Stimulated activated CD4-positive, alpha-beta T cell treated with anti-CD3 and anti-CD28 coated beads, Interleukin-2, amount 100 ng/mL, for 48 hours (primary cell): ENCODE measurements at regions not wholly inside any gene's neighbourhood (a gene's known extent, or its start where the extent isn't known, plus 50 kb on each side); places are given as distances from the start of the nearest gene placed in this dataset.
"Not testable (repeated sequence)": the region's sequence is repeated elsewhere in the genome, so short reads cannot be mapped to it uniquely, and the experiment has no call there.

Source experiments
- DNase-seq, 2 donors: peaks; one replicate each; pipeline ENCODE4 v3.0.0-alpha.2; 2020

DNA sequence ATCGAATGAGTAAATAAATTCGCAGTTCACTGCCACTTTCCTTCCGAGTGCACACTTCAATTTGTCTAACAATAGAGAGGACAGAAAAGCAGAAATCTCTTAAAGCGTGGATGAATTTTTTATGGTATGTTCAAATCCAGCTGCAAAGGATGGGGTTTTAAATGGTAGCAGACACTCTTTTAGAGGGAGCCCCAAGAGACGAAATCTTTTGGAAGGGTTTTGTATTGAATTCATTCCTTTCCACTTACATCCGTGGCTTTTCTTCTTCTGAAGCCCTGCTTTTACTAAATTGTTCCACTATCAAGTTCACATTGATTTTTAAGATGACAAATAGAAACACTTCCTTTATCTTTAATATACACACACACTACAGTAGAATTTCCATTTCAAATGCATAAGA lies 680.7 kb downstream of the NR4A2 start:
- no peak for DNase-seq

DNA sequence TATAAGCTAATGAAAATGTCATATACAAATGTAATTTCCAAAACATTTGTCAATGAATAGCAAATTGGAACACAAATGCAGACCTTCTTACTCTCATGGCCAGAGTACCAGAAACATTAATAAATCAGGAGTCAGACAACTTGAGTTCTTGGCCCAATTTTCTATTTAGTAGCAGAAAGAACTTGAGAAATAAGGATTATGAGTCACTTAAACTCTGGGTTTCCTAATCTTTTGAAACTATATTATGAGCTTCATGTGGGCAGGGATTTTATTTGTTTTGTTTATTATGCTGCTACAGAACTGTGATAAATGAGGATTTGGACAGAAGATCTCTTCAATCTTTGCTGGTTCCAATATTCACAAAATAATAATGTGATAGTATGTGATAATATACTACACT lies 686.7 kb downstream of the NR4A2 start:
- DNase-seq = no peak

DNA sequence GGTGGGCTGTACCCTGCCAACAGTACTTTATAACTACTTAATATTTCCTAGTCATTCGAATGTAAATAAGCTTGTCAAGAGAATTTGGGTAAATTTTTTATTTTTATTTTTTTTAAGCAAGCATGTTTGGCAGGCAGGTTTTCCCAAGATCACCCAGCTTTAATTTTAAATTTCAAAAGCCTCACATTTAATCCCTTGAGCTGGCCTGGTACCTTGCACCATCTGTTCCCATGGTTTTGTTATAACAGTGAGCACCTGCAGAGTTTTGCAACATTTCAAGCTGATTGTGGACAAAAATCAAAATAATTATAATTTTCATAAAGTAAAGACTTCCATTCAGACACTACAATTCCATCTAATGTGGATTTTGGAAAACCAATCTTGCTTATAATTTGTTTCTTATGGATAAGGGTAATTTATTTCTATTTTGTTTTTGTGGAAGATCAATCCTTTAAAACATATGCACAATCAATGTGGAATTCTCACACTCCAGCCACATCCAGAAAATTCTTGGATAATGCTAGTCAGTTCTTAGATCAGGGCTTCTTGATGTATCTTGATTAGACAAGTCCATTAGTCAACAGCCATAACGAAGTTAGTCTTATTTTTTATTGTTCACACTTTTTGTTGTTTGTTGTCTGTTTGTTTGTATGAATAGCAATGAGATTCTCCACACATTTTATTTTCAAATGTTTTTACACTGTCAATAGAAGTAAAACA lies 689.3 kb downstream of the NR4A2 start:
- no peak for DNase-seq

DNA sequence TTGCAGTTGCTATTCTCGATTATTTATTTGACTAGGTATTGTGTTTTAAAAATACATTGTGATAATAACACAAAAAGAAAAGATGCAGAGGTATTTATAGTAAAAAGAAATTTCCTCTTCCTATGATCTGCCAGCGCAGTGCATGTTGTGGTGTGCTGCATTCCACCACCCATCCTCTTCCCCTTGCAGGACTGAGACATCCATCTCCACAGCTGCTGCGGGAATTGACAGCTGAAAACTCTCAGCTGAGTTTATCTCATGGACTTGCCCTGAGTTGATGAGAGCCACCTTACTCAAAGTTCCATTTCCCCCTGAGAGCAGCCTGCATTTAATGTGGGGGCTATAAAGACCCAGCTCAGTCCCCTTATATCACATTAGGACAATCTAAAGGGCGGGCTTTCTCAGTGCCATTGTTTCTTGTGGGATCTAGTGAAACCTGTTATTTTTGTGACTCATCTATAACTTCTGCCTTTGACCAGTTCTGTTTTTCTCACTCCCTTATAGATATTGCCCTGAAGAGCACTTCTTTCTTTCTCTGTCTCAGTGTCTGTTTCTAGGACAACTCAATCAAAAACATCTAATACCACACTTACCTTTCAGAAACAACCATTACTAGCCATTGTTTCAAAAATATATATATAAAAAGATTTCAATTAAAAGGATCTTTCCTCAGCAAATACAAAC lies 698.5 kb downstream of the NR4A2 start:
- no peak for DNase-seq

DNA sequence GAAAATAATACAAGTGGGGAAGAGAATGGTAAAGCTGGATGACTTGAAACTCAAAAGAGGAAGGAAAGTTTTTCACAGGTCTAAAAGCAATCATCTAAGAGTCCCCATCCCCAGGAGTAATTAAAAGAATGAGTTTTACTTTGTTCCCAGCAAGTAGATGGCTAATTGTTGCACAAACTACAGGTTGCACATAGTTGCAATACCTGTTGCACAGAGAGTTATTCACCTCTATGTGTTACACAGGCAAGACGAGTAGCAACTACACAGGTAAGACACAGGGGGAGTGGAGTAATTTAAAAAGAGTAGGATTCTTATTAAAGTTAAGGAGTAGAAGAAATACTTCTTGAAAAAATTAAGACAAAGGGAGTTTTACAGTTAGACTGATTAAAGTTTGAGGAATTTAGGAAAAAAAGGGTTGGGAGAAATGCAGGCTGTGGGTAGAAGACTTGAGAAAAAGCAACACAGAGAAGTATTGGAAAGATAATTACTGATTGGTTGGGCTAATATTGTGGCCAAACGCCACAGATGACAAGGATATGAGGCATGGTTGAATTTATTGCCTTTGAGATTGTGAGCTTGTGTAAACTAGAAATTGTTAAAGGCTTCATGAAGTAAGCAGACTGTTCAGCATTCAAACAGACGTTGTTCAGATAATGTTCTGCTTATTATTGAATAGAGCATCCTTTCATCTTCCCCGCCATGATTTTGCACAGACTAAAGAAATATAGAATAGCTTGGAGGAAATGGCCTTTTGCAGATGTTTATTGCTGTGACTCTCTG lies 699.3 kb downstream of the NR4A2 start:
- no peak for DNase-seq

DNA sequence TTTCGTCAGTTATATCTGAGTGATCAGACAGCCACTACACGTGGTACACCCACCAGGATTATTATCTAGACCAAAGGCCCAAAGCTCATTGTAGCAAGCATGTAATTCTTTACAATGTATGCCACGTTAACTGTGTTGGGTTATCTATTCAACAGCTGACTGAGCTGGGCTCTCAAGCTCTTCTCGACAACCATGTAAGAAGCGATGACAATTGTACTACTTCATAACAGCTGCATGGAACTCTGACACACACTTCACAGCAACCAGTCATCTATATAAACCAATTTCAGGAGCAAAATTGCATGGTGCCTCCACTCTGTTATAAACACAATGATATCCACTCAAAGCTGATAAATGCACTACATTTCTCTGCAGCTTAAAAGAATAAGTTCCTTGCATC lies 701.8 kb downstream of the NR4A2 start:
- DNase-seq = no peak

DNA sequence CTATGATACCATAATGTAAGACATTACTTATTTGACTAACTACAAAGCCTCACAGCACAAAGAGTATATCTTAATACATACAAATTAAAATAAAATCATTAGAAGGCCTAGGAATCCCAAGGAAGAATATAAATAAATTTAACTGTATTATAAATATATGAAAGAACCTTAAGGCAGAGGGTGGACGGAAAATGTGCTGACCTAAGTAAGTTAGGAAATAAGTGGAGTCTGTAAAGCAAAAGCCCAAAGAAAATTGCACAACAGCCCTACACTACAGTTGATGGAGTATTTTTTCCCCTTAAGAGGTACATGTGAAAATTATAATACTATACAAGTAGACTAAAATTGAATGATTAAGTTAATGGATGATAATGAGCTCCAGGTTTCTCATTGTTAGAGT lies 710.1 kb downstream of the NR4A2 start:
- no peak for DNase-seq

DNA sequence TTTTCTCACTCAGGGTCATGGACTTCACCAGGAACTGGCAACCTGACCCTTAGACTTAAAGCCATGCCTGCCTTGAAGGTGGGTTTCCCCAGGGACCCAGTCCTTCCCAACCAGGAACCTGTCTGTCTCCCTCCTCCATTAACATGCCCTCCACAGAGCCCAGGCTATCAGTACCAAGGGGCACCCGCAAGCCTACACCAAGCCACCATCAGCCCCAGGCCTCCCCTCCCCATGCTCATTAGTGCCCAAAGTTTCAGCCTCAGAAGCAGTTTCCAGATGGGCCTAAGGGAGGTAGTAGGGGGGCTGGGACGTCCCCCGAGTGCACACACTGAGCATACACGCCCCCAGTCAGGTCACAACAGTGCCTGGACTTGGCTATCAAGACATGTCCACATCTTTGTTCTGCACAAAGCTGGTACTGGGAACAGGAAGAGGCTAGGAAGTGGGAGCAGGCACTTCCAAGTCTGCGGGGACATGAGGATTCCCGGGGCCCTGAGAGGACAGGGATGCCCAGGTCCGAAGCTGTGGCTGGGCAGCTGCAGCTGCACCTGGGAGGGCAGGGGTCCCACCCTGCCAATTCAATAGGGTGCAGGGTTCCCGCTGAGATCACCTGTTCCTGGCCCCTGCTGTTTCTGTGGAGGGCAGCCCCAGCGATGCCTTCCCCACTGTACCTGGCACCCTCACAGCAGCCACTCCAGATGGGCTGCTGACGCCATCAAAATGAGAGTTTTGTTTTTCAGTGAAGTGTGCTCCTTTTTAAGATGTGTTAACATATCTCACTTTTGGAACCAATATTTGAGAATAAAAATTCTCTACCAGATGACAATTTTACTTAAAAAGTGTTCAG lies 731.4 kb downstream of the NR4A2 start:
- no peak for DNase-seq

DNA sequence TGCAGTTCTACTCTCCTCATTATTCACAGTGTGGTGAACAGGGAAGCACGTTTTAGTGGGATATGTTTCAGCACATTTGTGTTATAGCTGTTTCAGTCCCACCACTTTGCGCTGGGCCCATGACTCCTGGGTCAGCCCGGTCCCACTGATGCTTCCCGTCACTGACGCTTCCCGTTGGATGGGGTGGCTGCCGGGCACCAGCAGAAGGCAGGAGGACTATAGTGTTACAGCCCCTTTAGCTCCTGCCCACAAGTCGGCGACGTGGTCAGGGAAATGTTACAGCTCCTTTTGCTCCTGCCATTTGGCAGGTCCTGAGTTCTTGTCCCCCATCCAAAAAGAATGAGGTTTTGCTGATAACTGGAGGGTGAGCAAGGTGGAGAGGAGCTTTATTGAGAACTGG lies 732.2 kb downstream of the NR4A2 start:
- no peak for DNase-seq

DNA sequence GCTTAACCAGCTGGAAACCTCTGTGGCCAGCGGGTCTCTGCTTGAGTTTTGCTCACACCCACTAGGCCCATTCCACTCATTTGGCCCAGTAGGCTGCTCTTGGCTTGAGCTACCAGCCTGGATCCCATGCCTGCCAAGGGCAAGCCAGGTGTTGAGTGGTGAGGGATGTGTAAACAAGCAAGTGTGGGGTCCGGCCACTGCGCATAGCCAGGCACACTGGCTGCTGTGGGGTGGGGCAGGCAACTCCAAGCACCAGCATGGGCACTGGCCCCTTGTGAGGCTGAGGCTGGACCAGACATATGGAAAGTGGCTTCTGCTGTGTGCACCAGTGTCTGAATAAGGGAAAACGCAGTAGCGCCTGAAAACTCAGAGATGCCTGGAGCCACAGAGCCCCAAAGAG lies 732.7 kb downstream of the NR4A2 start:
- DNase-seq = no peak

DNA sequence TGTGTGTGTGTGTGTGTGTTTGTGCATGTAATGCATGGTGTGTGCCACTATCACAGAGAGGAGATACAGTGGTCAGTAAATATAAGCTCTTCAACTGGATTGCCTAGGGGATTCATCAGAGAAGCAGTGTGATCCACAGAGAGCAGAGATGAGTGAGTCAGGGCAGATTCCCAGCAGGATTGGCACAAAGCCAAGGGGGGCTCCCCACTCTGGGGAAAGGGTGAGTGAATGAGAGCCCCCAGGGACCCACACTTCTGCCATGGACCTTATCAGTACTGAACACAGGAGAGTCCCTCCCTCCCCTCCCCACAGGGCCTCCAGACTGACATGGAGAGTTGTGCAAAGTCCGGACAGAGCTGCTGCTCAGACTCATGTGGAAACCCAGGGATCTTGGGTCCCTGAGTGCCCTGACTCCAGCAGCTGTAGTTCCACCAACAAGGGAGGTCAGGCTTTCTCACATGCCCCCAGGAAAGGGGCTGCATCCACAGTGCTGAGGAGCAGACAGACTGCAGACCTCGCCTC lies 748.8 kb downstream of the NR4A2 start:
- DNase-seq = no peak

DNA sequence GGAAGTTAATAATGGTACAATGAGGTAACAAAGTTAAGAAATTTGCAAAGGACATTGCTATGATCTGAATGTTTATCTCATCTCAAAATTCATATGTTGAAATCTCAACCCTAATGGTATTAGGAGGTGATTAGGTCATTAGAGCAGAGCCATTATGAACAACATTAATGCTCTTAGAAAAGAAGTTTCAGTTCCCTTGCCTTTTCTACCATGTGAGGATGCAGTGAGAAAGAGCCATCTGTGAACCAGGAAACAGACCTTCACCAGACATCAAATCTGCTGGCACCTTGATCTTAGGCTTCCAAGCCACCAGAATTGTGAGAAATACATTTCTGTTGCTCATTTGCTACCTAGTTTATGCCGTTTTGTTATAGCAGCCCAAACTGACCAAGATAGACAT lies 757.6 kb downstream of the NR4A2 start:
- DNase-seq = no peak

DNA sequence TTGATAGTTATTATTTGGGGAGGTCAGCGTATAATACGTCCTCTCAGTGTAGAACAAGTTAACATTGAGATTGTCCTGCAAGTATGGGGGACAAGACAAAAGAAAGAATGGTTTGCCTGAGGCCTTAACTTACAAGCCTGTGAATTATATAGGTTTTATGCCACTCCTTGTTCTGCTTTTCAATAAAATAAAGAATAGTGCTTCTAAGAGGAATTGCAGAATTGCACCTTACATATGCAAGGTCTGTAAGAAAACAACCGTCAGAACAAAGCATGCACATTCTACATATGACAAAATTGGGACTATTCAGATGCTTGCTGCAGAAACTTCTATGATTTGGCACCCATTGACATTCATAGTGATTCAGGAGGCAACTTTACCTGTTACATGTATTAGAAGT lies 785.0 kb downstream of the NR4A2 start:
- no peak for DNase-seq

DNA sequence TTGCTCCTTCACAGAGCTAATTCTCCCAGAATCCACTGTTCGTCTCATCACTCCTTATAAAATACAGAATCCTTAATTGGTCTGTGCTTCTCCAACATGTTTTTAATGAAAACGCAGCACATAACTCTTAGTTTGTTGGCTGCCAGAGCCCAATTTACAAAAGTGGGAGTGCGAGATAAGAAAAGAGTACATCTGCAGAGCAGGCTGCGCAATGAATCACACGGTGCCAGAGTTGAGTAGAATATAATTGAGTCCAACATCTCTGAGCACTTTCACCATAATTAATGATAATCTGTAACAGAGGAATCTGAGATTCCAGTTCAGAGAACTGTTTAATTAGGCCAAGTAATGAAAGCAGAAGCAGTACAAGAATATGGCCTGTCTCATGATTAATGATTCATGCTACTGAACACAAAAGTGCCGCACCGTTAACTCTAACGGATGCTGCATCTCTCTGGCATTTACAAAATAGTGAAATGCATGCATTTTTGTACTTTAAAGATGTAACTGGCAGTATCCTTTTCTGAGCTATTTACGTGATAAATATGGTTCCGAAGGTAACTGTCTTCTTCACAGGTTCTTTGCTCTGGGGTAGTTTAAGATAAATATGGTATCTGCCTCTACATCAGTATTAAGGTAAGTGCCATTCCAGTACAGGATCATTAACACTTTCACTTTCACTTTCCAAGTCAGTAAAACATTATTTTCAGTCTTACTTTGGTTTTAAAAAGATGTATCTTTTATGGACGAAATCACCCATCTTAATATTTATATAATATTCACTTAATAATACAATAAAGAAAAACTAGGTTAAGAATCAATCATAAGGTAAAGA lies 785.6 kb downstream of the NR4A2 start:
- DNase-seq = no peak

DNA sequence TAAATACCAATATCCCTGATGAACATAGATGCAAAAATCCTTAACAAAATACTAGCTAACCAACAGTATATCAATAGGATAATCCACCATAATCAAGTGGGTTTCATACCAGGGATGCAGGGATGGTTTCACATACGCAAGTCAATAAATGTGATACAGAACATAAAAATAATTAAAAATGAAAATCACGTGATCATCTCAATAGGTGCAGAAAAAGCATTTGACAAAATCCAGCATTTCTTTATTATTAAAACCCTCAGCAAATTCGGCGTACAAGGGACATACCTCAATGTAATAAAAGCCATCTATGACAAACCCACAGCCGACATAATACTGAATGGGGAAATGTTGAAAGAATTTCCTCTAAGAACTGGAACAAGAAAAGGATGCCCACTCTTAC lies 793.5 kb downstream of the NR4A2 start:
- not testable (repeated sequence) for DNase-seq

DNA sequence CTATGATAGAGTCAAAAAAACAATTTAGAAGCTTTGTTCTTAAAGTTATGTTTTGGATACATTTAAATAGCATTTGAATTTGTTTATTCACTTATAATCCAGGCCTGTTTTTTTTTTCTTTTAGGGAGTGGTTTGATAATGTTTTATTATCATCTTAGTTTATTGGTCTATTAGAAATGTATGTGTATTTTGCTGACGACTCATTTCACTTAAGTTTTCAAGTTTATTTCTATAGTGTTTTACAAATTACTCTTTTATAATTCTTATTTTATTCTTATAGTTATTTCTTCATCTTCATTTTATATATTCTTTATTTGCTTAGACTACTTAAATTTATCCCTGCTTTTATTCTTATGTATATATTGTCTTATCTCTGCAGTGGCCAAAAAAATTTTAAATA lies 804.5 kb downstream of the NR4A2 start:
- DNase-seq = no peak

DNA sequence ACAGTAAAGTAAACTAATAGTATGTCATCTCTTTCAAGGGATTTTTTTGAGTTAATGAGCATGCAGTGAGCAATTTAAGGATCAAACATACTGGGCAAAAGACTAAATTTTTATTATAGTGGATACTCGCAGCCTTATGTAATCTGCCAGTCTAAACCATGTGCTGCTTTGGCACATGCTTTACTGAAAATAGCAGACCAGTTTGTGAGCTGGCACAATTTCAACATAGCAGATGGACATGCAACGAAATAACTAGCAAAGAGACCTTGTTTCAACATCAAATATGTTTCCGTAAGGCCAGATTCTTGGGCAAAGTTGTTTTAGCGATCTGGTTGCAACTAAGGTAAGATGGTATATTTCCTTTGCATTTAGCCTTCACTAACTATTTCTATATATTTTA lies 807.3 kb downstream of the NR4A2 start:
- no peak for DNase-seq

DNA sequence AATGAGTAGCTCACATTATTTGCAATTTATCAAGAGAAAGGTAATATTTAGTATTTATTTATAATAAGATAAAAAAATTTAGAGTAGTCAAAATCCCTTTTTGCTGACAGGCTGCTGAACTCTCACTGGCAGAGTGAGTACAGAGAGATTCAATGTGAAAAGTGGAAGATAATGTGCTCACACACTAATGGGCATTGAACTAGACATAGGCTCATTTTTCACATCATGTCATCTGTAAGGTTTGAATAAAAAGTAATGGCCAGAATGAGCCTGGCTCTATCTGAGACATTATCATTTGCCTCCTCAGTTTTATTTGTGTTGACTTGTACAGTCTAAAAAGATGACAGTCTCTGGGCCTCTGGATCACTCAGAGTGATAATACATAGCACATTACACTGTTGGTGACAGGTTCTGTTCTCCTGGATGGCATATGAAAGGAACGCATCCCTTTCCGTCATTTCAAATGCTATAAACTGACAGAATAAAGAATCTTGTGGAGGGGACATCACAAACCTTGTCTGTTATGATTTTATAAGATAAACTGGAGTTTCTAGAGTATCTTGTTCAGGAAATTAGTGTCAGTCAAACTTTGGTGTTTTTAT lies 812.9 kb downstream of the NR4A2 start:
- no peak for DNase-seq

DNA sequence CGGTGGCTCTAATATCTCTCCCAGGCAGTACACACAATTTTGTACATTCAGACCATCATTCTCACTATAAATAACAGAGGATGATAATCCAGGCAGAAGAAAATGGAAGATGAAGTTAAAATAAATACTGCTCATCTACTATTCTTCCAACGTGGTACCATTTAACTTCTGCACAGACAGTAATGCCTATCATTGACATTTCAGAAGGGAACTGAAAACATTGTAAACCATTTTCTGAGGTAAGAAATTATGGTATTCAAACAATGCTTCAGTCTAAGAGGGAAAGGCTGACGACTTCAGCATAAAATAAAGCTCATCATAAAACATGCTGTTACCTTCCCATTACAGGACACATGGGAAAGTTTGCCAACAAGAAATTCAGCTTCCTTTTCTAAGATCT lies 814.4 kb downstream of the NR4A2 start:
- no peak for DNase-seq

DNA sequence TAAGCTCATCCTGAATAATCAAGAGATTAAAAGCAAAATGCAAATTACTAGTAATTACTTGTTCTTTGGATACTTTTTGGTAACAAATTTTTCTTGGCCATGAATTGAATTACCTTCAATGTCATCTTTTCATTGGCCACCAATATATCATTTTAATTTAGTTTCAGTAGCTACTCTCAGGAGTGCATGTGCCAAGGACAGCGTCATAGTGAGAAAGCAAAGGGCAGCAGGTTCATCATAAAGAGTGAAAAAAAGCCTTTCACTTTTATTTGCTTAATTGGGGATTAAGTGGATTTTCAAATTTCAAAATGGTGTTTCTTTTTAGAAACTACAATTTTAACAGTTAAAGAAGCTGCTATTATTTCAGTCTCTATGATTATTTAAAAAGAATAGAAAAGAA lies 815.2 kb downstream of the NR4A2 start:
- DNase-seq = no peak

DNA sequence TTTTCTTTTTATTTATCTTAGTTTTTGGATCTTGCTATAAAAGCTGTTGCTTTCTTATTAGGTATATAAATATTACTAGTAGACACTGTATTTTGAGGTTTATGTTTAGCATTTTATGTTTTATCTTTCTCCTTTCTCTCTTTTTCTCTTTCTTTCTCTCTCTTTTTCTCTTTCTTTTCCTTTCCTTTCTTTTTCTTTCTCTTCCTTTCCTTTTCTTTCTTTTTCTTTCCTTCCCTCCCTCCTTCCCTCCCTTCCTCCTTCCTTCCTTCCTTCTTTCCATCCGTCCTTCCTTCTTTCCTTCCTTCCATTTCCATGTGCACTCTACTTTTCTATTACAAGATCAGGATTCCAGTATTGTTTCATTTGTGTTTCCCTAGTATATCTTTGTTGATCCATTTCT lies 814.8 kb downstream of the KCNJ3 start:
- no peak for DNase-seq

DNA sequence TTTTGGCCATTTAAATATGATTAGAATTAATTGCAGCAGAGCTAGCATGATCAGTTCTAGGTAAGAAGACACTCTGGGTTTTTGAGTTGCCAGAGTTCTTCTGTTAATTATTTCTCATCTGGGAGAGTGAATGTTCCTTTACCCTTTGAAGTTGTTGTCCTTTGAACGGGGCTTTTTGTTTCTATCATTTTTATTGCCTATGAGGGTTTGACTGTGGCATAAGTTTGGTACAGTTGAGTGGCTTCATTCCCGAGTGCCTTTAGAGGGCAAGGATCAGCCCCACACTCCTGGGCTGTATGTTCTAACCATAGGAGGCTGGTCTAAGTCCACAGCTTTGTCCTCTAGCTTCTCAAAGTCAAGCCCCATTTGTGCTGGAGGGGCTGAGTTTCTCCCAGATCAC lies 804.3 kb downstream of the KCNJ3 start:
- no peak for DNase-seq
